IMR-90 (cell line): ENCODE measurements at regions not wholly inside any gene's neighbourhood (a gene's known extent, or its start where the extent isn't known, plus 50 kb on each side); places are given as distances from the start of the nearest gene placed in this dataset.
A peak's percentile ranks its signal among the peaks of the same experiment; 100 is the strongest.

Experiments used
- ATAC-seq: fragments of 200-7000 bp; cut with Tn5 transposase; 2 replicates; pipeline ENCODE4 v1.9.1; 2020; ENCODE audit warnings: low read depth, mild to moderate bottlenecking, moderate library complexity
- BruUV-seq: library from RNA; stranded (reverse); fragments of 400-500 nt; replicated peaks from 2 replicates; lab custom pipeline; 2021; lab: Mats Ljungman, UMichigan
- CTCF ChIA-PET: fragments of 300-600 bp; formaldehyde crosslinking; extraction: SDS; loops from one replicate; lab custom pipeline; 2021; ENCODE audit warnings: antibody characterized with exemption; lab: Yijun Ruan, JAX
- POLR2A ChIA-PET: fragments of 300-600 bp; sonication (Branson Sonifier 250); formaldehyde crosslinking; loops from one replicate; lab custom pipeline; 2022; ENCODE audit warnings: antibody characterized with exemption; ENCODE audit not compliant: unreplicated experiment; lab: Charles Lee
- DNase-seq: peaks from one replicate; pipeline ENCODE4 v3.0.0; 2013
- H2AFZ ChIP-seq: replicated peaks from 2 replicates; pipeline ENCODE3; 2013; ENCODE audit warnings: low read length, mild to moderate bottlenecking; ENCODE audit not compliant: poor library complexity
- H2AK5ac ChIP-seq: 2 replicates; pipeline ENCODE4 v1.6.1; 2013; ENCODE audit warnings: low read depth, low read length, inconsistent platforms
- H2AK9ac ChIP-seq: replicated peaks from 2 replicates; pipeline ENCODE3; 2013; ENCODE audit warnings: mild to moderate bottlenecking, low read depth, low read length, moderate library complexity; ENCODE audit not compliant: poor library complexity
- H2BK120ac ChIP-seq: 2 replicates; pipeline ENCODE4 v1.6.1; 2013; ENCODE audit warnings: low read depth, low read length, inconsistent platforms
- H2BK15ac ChIP-seq: 3 replicates; pipeline ENCODE4 v1.6.1; 2013; ENCODE audit warnings: low read depth, low read length, inconsistent platforms
- H2BK20ac ChIP-seq: 2 replicates; pipeline ENCODE4 v1.6.1; 2013; ENCODE audit warnings: low read depth, mild to moderate bottlenecking, inconsistent platforms, low read length, moderate library complexity
- H2BK5ac ChIP-seq: 2 replicates; pipeline ENCODE4 v1.6.1; 2013; ENCODE audit warnings: mild to moderate bottlenecking, low read depth, low read length, inconsistent platforms; ENCODE audit not compliant: poor library complexity, severe bottlenecking
- H3K14ac ChIP-seq: replicated peaks from 2 replicates; pipeline ENCODE4 v1.6.1; 2013; ENCODE audit warnings: low read depth, low read length, inconsistent platforms
- H3K18ac ChIP-seq: 2 replicates; pipeline ENCODE4 v1.6.1; 2013; ENCODE audit warnings: low read depth, low read length, control low read depth
- H3K23ac ChIP-seq: 2 replicates; pipeline ENCODE4 v1.6.1; 2013; ENCODE audit warnings: low read depth, low read length, inconsistent platforms
- H3K27ac ChIP-seq: 2 replicates; pipeline ENCODE4 v1.5.1; 2013; ENCODE audit warnings: mild to moderate bottlenecking, control low read depth, low read length; ENCODE audit not compliant: insufficient read depth
- H3K27me3 ChIP-seq: 2 replicates; pipeline ENCODE4 v1.6.1; 2013; ENCODE audit warnings: low read length; ENCODE audit not compliant: control insufficient read depth, insufficient read depth
- H3K36me3 ChIP-seq: 2 replicates; pipeline ENCODE4 v1.6.1; 2013; ENCODE audit warnings: low read length, mixed read lengths; ENCODE audit not compliant: control insufficient read depth, insufficient read depth
- H3K4ac ChIP-seq: 2 replicates; pipeline ENCODE4 v1.6.1; 2013; ENCODE audit warnings: low read depth, low read length, inconsistent platforms
- H3K4me1 ChIP-seq: 2 replicates; pipeline ENCODE4 v1.6.1; 2013; ENCODE audit warnings: low read length, mixed read lengths; ENCODE audit not compliant: control insufficient read depth, insufficient read depth
- H3K4me2 ChIP-seq: 2 replicates; pipeline ENCODE4 v1.6.1; 2013; ENCODE audit warnings: low read depth, mild to moderate bottlenecking, control low read depth, low read length, moderate library complexity
- H3K4me3 ChIP-seq: 2 replicates; pipeline ENCODE4 v1.5.1; 2013; ENCODE audit warnings: low read depth, mild to moderate bottlenecking, control low read depth, low read length, moderate library complexity; ENCODE audit not compliant: insufficient read depth
- H3K56ac ChIP-seq: 2 replicates; pipeline ENCODE4 v1.6.1; 2013; ENCODE audit warnings: low read length, inconsistent platforms; ENCODE audit not compliant: insufficient read depth; ENCODE audit errors: extremely low read depth
- H3K79me1 ChIP-seq, 2 experiments: 2 replicates each; pipeline ENCODE4 v1.6.1; 2013; ENCODE audit warnings: low read length in 2 of 2, inconsistent platforms in 1 of 2, low read depth in 1 of 2
- H3K9ac ChIP-seq: 2 replicates; pipeline ENCODE4 v1.6.1; 2013; ENCODE audit warnings: low read depth, low read length, control low read depth
- H3K9me1 ChIP-seq: 2 replicates; pipeline ENCODE4 v1.6.1; 2013; ENCODE audit warnings: low read length, inconsistent platforms; ENCODE audit not compliant: insufficient read depth
- H3K9me3 ChIP-seq: 2 replicates; pipeline ENCODE4 v1.6.1; 2013; ENCODE audit warnings: low read length; ENCODE audit not compliant: control insufficient read depth, insufficient read depth
- H4K20me1 ChIP-seq: 2 replicates; pipeline ENCODE4 v1.6.1; 2013; ENCODE audit warnings: low read length, inconsistent platforms; ENCODE audit not compliant: insufficient read depth
- H4K5ac ChIP-seq: 2 replicates; pipeline ENCODE4 v1.6.1; 2013; ENCODE audit warnings: mild to moderate bottlenecking, low read depth, low read length, control low read depth
- H4K8ac ChIP-seq, 2 experiments: 2 replicates each; pipeline ENCODE4 v1.6.1; 2013; ENCODE audit warnings: low read depth in 2 of 2, low read length in 2 of 2, control low read depth in 1 of 2, inconsistent platforms in 1 of 2
- H4K91ac ChIP-seq: 2 replicates; pipeline ENCODE4 v1.6.1; 2013; ENCODE audit warnings: low read depth, low read length, inconsistent platforms; ENCODE audit not compliant: insufficient read depth
- BHLHE40 ChIP-seq: fragments of 150-350 bp; IDR thresholded peaks from 2 replicates; pipeline ENCODE4 v1.6.1; 2016; ENCODE audit warnings: mild to moderate bottlenecking, low read depth, low read length
- CEBPB ChIP-seq: IDR thresholded peaks from 2 replicates; pipeline ENCODE4 v1.6.1; 2012; ENCODE audit warnings: low read depth, low read length, improper control_type of control experiment
- CHD1 ChIP-seq: IDR thresholded peaks from 2 replicates; pipeline ENCODE4 v1.6.1; 2012; ENCODE audit warnings: low read depth, low read length, improper control_type of control experiment
- CTCF ChIP-seq: conservative IDR thresholded peaks from 2 replicates; pipeline ENCODE4 v1.5.1; 2012; ENCODE audit warnings: mild to moderate bottlenecking, low read depth, low read length, improper control_type of control experiment
- ELK1 ChIP-seq: fragments of 150-350 bp; IDR thresholded peaks from 2 replicates; pipeline ENCODE4 v1.6.1; 2016; ENCODE audit warnings: low read depth, mild to moderate bottlenecking, low read length, moderate library complexity, borderline replicate concordance
- MAFK ChIP-seq: IDR thresholded peaks from 2 replicates; pipeline ENCODE4 v1.6.1; 2012; ENCODE audit warnings: low read depth, low read length, improper control_type of control experiment
- MAZ ChIP-seq: IDR thresholded peaks from 2 replicates; pipeline ENCODE4 v1.6.1; 2012; ENCODE audit warnings: low read depth, mild to moderate bottlenecking, low read length, improper control_type of control experiment, moderate library complexity, borderline replicate concordance
- MXI1 ChIP-seq: IDR thresholded peaks from 2 replicates; pipeline ENCODE4 v1.6.1; 2012; ENCODE audit warnings: low read depth, mild to moderate bottlenecking, low read length, moderate library complexity, borderline replicate concordance
- NFE2L2 ChIP-seq: fragments of 150-350 bp; IDR thresholded peaks from 2 replicates; pipeline ENCODE4 v1.6.1; 2016; ENCODE audit warnings: low read depth, mild to moderate bottlenecking, low read length
- POLR2A ChIP-seq: IDR thresholded peaks from 2 replicates; pipeline ENCODE4 v1.6.1; 2012; ENCODE audit warnings: mild to moderate bottlenecking, low read depth, low read length
- RAD21 ChIP-seq: IDR thresholded peaks from 2 replicates; pipeline ENCODE4 v1.6.1; 2012; ENCODE audit warnings: low read length, improper control_type of control experiment
- RCOR1 ChIP-seq: IDR thresholded peaks from 2 replicates; pipeline ENCODE4 v1.6.1; 2012; ENCODE audit warnings: mild to moderate bottlenecking, low read length, improper control_type of control experiment; ENCODE audit not compliant: insufficient replicate concordance
- RFX5 ChIP-seq: IDR thresholded peaks from 2 replicates; pipeline ENCODE4 v1.8.0; 2012; ENCODE audit warnings: low read depth, mild to moderate bottlenecking, low read length, moderate library complexity
- SMC3 ChIP-seq: fragments of 150-350 bp; IDR thresholded peaks from 2 replicates; pipeline ENCODE4 v1.6.1; 2016; ENCODE audit warnings: low read depth, mild to moderate bottlenecking, antibody characterized with exemption, low read length, moderate library complexity
- USF2 ChIP-seq: fragments of 150-350 bp; IDR thresholded peaks from 2 replicates; pipeline ENCODE4 v1.6.1; 2017; ENCODE audit warnings: mild to moderate bottlenecking, antibody characterized with exemption, low read length, low read depth
- WGBS, 2 experiments: methylation state at CpG; one replicate each; pipeline versions ENCODE4 v1.1.5 to v1.1.7; 2013; ENCODE audit warnings: missing lambda C conversion rate in 2 of 2; ENCODE audit not compliant: insufficient read length in 1 of 2; ENCODE audit errors: extremely low coverage in 2 of 2; 5-methylcytosine and 5-hydroxymethylcytosine counted together
- dilution Hi-C: fragments of 300-500 bp; cut with HindIII; formaldehyde crosslinking; loops from one replicate; pipeline ENCODE4 v1.14.3; 2018; ENCODE audit warnings: low sequenced_read_pairs; ENCODE audit not compliant: unreplicated experiment
- in situ Hi-C: fragments of 300-500 bp; cut with MboI; formaldehyde crosslinking; loops from 3 replicates; pipeline ENCODE4 v1.14.3; 2019; ENCODE audit warnings: low sequenced_read_pairs, inconsistent platforms, mixed read lengths
- intact Hi-C: fragments of 100-400 bp; cut with micrococcal nuclease; formaldehyde crosslinking; loops from 2 replicates; pipeline ENCODE4 v1.10.0; 2022

GRCh38 chr6:56753811-56754210 lies 111.1 kb upstream of the DST start:
- POLR2A ChIA-PET: no interaction called here
- 0 out of 2 replicates have a peak overlapping the region, but pooled peaks have one; percentile 26 for H2BK20ac ChIP-seq
- H3K4me2 ChIP-seq: peak overlapping the region; percentile 63; the same call in 1 of the 2 replicates
- H3K9me3 ChIP-seq: no peaks in the 10 kb centered on the region
- H3K27me3 ChIP-seq: no peaks in the 10 kb centered on the region
- CTCF ChIA-PET: interaction anchor here (1.1 to 1.3 kb wide), 2 partner anchors 12 to 90 kb away, joined by 3 read pairs; no protein-coding TSS in a partner anchor
- TF ChIP-seq ELK1 (no peak), RCOR1 (no peak), MAZ (no peak), CHD1 (no peak), MAFK (no peak), POLR2A (no peak), RFX5 (no peak), MXI1 (no peak), SMC3 (no peak), BHLHE40 (no peak), NFE2L2 (no peak), USF2 (no peak), CTCF (no peak), RAD21 (no peak), CEBPB (no peak)
- intact Hi-C loops: no loop called here
- no peak overlapping the region for H3K56ac ChIP-seq
- DNase-seq: no peak
- H2AK5ac ChIP-seq: no peak overlapping the region
- peak overlapping the region; percentile 56 for H2BK5ac ChIP-seq
- no peak overlapping the region for H3K9ac ChIP-seq
- BruUV-seq: no TSS peak
- dilution Hi-C loops: no loop called here
- peaks cover 22% of the 10 kb centered on the region for H3K9me1 ChIP-seq
- no peak overlapping the region for H2AK9ac ChIP-seq
- no peak overlapping the region; the same call in 1 of the 2 replicates for H3K23ac ChIP-seq
- H3K27ac ChIP-seq: no peak overlapping the region
- H2BK15ac ChIP-seq: no peak overlapping the region
- in situ Hi-C loops: no loop called here
- H2BK120ac ChIP-seq: no peak overlapping the region; the same call in 1 of the 2 replicates
- H3K36me3 ChIP-seq: no peaks in the 10 kb centered on the region
- H3K4me1 ChIP-seq: peaks cover 38% of the 10 kb centered on the region
- H4K5ac ChIP-seq: peak overlapping the region; percentile 53; the same call in 1 of the 2 replicates
- no peak overlapping the region for H4K91ac ChIP-seq
- H3K14ac ChIP-seq: no peak overlapping the region; the same call in 1 of the 2 replicates
- H3K4ac ChIP-seq: no peak overlapping the region
- no peak overlapping the region for H2AFZ ChIP-seq
- H4K20me1 ChIP-seq: peaks cover 35% of the 10 kb centered on the region
- WGBS, 2 experiments: no CpG with 5 or more reads among the region's 1 CpG
- 0 out of 4 replicates have a peak overlapping the region, but pooled peaks of 1 of the 2 experiments have one; percentile 28 for H4K8ac ChIP-seq
- H3K79me1 ChIP-seq: peaks cover 14 to 70% of the 10 kb centered on the region in 2 experiments
- ATAC-seq: no peak
- peak overlapping the region; percentile 50; the same call in 1 of the 2 replicates for H3K18ac ChIP-seq
- H3K4me3 ChIP-seq: no peak overlapping the region
